ENCODE measurements at regions not wholly inside any gene's neighbourhood (a gene's known extent, or its start where the extent isn't known, plus 50 kb on each side); places are given as distances from the start of the nearest gene placed in this dataset.

- TF ChIP-seq CTCF (IDR thresholded peaks at IDR 0.05) (no peak), POLR2A (IDR thresholded peaks at IDR 0.05) (no peak)
These were observed 361.0 kb downstream of the TAFA4 start for GRCh38 chr3:68571321-68571720.
